Right cardiac atrium (tissue), 5 donors: ENCODE measurements at regions not wholly inside any gene's neighbourhood (a gene's known extent, or its start where the extent isn't known, plus 50 kb on each side); places are given as distances from the start of the nearest gene placed in this dataset.
"Not testable (repeated sequence)": the region's sequence is repeated elsewhere in the genome, so short reads cannot be mapped to it uniquely, and the experiment has no call there.

Experiments used
- ATAC-seq, 2 donors: fragments of 200-7000 bp; cut with Tn5 transposase; one replicate each; pipeline versions ENCODE4 v1.8.0 to v1.9.1; 2020; ENCODE audit warnings: moderate library complexity in 2 of 2, mild to moderate bottlenecking in 1 of 2
- DNase-seq, 3 donors: peaks; one replicate each; pipeline ENCODE4 v3.0.0-alpha.2; 2020
- H3K27ac ChIP-seq: one replicate; pipeline ENCODE4 v1.5.1; 2013; ENCODE audit warnings: mild to moderate bottlenecking, low read length, control low read depth, moderate library complexity
- H3K27me3 ChIP-seq: one replicate; pipeline ENCODE4 v1.6.1; 2013; ENCODE audit not compliant: control insufficient read depth, insufficient read depth
- H3K4me1 ChIP-seq: one replicate; pipeline ENCODE4 v1.6.1; 2013; ENCODE audit warnings: low read length; ENCODE audit not compliant: control insufficient read depth, insufficient read depth
- H3K4me3 ChIP-seq: one replicate; pipeline ENCODE4 v1.5.1; 2013; ENCODE audit warnings: low read length, control low read depth
- H3K9me3 ChIP-seq: one replicate; pipeline ENCODE4 v1.6.1; 2013; ENCODE audit warnings: low read length; ENCODE audit not compliant: control insufficient read depth
- WGBS: extraction: QIAGEN DNeasy Blood & Tissue Kit; methylation state at CpG from one replicate; pipeline ENCODE4 v1.1.7; 2013; 5-methylcytosine and 5-hydroxymethylcytosine counted together
- intact Hi-C, 4 donors: fragments of 100-400 bp; cut with DNase I; formaldehyde crosslinking; loops; one replicate each; pipeline versions ENCODE4 v1.11.0 to v1.14.0; 2022 to 2023
- donor health status: healthy with polysubstance abuse.
- donor health status: DM: no; HTN: yes; CAD: no.
- donor health status: DM: no; HTN: no; CAD: no.
- donor health status: DM: no; HTN: yes; CAD: no; lungs with severe emphysema.
- donor health status: DM: yes; HTN: yes; CAD: no.

DNA sequence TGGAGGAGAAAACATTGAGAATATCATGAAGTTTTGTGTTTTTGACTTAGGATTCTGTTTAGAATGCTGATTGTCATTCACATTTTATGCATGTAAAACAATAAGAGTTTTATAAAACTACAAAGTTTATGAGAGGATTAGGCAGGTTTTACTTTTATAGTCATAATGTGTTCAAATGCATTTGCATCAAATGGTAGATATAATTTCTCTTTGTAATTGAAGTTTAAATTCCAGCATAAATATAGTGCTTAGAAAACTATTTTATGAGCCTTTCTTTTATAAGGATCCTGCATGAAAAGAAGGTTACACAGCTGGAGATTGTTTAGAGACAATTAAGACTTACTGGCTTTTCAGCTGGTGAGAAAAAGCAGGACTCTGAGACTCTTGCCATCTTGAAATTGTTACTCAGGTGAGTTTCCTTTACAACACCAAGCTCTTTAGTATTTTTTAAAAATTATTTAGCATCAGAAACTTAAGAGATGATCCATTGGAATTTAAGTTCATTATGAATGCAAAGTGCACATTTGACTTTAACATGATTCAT is 157.1 kb upstream of the MAN1A1 start:
- Histone ChIP-seq H3K9me3 (no peaks in the 10 kb centered on the region), H3K27ac (no peak overlapping the region), H3K27me3 (no peaks in the 10 kb centered on the region), H3K4me1 (no peaks in the 10 kb centered on the region), H3K4me3 (no peak overlapping the region)
- ATAC-seq, result no peak
- intact Hi-C loops, result loop anchor here in 1 of 4 donors (10.0 kb wide), 1 partner anchor 142 kb away; no protein-coding TSS in a partner anchor
- no peak for DNase-seq

DNA sequence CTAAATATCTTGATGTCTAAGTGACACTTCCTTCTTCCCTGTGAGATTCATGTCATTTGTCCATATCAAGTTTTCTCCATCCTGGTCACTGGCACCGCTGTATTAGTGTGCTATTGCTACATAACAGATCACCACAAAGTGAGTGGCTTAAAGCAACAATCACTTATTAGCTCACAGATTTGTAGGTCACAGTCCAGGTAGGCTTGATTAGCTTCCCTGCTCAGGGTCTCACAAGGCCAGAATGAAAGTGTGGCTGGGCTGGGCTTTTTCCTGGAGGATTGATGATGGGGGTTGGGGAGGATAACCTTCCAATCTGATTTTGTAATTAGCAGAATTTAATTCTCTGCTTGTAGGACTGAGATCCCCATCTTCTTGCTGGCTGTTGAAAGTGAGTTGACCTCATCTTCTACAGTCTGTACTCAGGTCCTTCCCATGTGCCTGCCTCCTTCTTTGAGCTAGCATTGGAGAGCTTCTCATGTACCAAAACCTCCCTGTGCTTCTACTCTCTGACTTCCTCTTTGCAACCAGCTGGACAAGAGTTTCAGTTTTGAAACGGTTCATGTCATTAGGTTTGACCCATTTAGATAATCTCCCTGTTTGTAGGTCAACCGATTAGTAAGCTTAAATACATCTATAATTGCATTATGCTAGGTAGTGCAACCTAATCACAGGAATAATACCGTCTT is 152.4 kb upstream of the MAN1A1 start:
- Histone ChIP-seq H3K9me3 (no peaks in the 10 kb centered on the region), H3K27me3 (no peaks in the 10 kb centered on the region), H3K27ac (no peak overlapping the region), H3K4me3 (no peak overlapping the region), H3K4me1 (no peaks in the 10 kb centered on the region)
- WGBS, result 67% methylated on average over 4 of the region's 4 CpGs
- ATAC-seq (no peak), DNase-seq (no peak)
- intact Hi-C loops, result loop anchor here in 1 of 4 donors (10.0 kb wide), 1 partner anchor 137 kb away; no protein-coding TSS in a partner anchor

DNA sequence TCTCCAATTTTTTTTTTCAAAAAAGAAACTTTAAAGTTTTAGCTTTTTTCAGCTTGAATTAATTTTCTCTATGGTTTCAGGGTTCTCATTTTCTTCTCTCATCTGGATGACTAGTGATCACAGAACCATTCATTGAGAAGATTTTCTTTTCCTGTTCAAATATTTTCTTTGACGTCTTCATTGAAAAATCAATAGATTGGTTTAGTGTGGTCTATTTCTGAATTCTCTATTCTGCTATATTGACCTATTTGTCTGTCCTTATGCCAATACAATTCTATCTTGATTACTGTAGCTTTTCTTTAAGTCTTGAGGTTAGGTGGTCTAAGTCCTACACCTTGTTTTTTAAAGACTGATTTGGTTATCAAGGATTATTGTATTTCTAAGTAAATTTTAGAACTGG is 150.2 kb upstream of the MAN1A1 start:
- Histone ChIP-seq H3K27me3 (no peaks in the 10 kb centered on the region), H3K4me1 (no peaks in the 10 kb centered on the region), H3K9me3 (no peaks in the 10 kb centered on the region), H3K4me3 (no peak overlapping the region), H3K27ac (no peak overlapping the region)
- 95% methylated on average over 1 of the region's 1 CpG for WGBS
- ATAC-seq (no peak), DNase-seq (no peak)
- intact Hi-C loops, result loop anchor here in 1 of 4 donors (10.0 kb wide), 1 partner anchor 135 kb away; no protein-coding TSS in a partner anchor

DNA sequence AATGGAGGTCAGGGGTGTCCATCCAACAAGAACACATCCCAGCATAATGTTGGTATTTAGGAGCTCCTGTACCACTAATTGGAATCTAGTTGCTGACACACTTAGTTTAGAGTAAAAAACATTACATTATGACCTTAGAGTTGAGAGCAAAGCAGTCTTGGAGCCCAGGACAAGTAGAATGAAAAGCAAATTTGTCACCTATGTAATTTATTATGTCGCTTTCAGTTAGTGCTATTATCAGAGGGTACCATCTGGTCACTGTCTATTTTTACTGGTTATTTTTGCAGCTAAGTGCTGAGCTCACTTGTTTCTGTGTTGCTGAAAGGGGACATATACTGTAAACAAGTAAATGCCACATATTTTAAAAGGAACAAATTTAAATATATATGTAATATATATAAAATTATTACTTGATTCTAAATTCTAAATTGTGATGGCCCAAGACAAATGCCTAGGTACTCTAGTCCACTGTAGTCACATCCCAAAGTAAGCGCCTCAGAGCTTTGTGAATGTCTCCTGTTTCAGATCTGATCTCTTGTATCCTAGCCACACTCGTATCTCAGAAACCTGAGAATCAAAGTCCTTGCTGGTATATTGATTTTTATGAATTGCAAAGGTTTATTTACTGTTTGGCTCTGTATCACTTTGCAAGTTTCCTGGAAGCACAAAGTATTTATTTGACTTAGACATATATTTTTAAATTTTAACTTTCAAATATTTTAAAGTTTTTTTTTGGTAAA is 148.6 kb upstream of the MAN1A1 start:
- 74% methylated on average over 3 of the region's 3 CpGs for WGBS
- no peaks in the 10 kb centered on the region for H3K27me3 ChIP-seq

DNA sequence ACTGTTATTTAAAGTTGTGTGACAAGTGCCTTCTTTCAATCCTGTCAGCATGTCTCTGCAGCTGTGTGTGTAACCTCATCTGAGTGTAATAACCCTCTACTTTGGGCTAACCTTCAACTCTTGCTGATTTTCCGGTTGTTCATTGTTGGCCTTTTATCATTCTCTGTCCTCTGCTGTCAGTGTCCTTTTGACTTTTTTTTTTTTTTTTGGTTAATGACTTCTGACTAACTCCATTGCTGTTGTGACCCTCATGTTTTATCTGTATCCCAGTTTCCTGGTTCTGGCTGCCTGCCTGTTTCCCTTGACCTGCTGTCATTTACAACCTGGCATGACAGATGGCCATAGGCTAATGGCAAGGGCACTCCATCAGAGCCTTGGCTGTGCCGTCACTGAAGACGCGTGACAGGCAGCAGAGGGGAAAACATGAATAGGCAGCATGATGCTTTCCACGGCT is 145.7 kb upstream of the MAN1A1 start:
- H3K9me3 ChIP-seq, result no peaks in the 10 kb centered on the region
- ATAC-seq (peak; percentile 41 to 60), DNase-seq (peak in 2 of 3 donors; percentile 18 to 46)
- intact Hi-C loops, result no loop called here
- no peaks in the 10 kb centered on the region for H3K27me3 ChIP-seq
- no peak overlapping the region for H3K4me3 ChIP-seq
- WGBS, result 43% methylated on average over 5 of the region's 5 CpGs
- no peaks in the 10 kb centered on the region for H3K4me1 ChIP-seq
- peak overlapping the region; percentile 38 for H3K27ac ChIP-seq

More for the DNA sequence above, 148.6 kb upstream of the MAN1A1 start:
- intact Hi-C loops, result no loop called here
- H3K9me3 ChIP-seq, result no peaks in the 10 kb centered on the region
- no peaks in the 10 kb centered on the region for H3K4me1 ChIP-seq
- no peak overlapping the region for H3K4me3 ChIP-seq
- DNase-seq (no peak), ATAC-seq (no peak)
- no peak overlapping the region for H3K27ac ChIP-seq

DNA sequence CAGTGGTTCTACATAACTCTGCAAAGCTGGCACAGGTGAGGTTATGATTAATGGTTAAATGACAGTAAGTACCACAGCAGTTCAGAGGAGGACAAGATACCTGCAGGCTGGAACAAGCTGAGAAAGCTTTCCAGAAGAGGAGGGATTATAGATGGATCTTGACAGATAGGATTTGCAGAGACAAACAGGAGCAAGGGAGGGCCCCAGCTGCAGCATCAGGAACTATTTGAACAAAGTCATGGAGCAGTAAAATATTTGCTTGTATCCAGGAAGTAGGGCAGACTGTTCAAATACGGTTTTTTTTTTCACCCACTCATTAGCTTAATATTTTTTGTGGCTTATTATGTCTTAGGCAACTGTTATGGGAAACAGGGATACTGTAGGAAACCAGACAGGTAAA is 144.4 kb upstream of the MAN1A1 start:
- H3K4me1 ChIP-seq, result no peaks in the 10 kb centered on the region
- H3K27ac ChIP-seq, result no peak overlapping the region
- intact Hi-C loops, result no loop called here
- no peaks in the 10 kb centered on the region for H3K27me3 ChIP-seq
- H3K9me3 ChIP-seq, result no peaks in the 10 kb centered on the region
- 13% methylated on average over 1 of the region's 1 CpG for WGBS
- ATAC-seq (no peak), DNase-seq (no peak)
- H3K4me3 ChIP-seq, result no peak overlapping the region

DNA sequence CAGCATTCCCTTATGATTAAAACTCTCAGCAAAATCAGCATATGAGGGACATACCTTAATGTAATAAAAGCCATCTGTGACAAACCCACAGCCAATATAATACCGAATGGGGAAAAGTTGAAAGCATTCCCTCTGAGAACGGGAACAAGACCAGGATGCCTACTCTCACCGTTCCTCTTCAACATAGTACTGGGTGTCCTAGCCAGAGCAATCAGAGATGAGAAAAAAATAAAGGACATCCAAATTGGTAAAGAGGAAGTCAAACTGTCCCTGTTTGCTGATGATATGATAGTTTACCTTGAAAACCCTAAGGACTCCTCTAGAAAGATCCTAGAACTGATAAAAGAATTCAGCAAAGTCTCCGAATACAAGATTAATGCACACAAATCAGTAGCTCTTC is 141.6 kb upstream of the MAN1A1 start:
- intact Hi-C loops, ATAC-seq, H3K9me3 ChIP-seq, H3K4me3 ChIP-seq, H3K27ac ChIP-seq, H3K4me1 ChIP-seq, DNase-seq, H3K27me3 ChIP-seq: not testable (repeated sequence)
- 96% methylated on average over 4 of the region's 4 CpGs for WGBS

DNA sequence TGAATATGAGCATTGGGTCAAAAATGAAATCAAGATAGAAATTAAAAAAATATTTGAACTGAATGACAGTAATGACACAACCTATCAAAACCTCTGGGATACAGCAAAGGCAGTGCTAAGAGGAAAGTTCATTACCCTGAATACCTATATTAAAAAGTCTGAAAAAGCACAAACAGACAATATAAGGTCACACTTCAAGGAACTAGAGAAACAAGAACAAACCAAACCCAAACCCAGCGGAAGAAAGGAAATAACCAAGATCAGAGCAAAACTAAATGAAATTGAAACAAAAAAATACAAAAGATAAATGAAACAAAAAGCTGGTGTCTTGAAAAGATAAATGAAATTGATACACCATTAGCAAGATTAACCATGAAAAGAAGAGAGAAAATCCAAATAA is 140.5 kb upstream of the MAN1A1 start:
- H3K4me3 ChIP-seq, ATAC-seq, DNase-seq, H3K27ac ChIP-seq, intact Hi-C loops, H3K27me3 ChIP-seq, H3K4me1 ChIP-seq, H3K9me3 ChIP-seq: not testable (repeated sequence)
- WGBS, result 94% methylated on average over 1 of the region's 1 CpG

DNA sequence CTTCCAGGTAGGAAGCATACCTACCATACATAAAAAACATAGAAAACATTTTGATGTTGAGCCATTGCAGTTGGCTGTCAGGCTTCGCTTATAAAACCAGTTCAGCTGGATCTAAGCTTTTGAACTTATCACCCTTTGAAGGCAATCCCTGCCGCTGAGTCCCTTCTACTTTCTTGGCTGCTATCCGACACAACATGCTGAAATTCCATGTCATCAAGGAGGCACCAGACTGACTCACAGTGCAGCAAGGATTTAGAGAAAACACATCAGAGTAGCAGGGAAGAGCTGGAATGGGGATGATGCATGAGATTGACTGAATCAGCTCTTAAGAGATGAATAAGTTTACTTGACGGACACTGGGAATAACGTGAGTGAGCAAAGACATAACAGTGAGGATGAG is 135.0 kb upstream of the MAN1A1 start:
- H3K4me1 ChIP-seq, result no peaks in the 10 kb centered on the region
- peak in 1 of 2 donors; percentile 25 for ATAC-seq
- no peak overlapping the region for H3K27ac ChIP-seq
- intact Hi-C loops, result no loop called here
- H3K27me3 ChIP-seq, result no peaks in the 10 kb centered on the region
- WGBS, result 43% methylated on average over 5 of the region's 5 CpGs
- H3K4me3 ChIP-seq, result no peak overlapping the region
- no peaks in the 10 kb centered on the region for H3K9me3 ChIP-seq
- DNase-seq, result no peak

DNA sequence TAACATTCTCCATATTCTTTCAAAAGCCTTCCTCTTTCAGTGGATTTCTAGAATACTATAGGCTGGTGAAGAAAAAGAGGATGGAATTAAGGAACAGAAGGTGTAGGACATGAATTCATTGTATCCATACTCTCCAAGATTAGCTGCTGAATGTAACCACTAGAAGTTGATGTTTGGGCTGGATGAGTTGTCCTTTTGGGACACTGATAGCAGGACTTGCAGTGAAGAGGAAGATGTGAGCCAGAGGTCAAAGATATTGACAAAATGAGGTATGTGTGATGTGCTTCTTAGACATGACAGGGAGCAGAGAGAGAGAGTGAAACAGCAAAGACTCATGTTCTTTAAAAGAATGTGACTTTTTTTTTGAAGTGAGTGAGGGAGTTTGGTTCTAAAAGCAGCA is 134.3 kb upstream of the MAN1A1 start:
- intact Hi-C loops, result no loop called here
- Histone ChIP-seq H3K4me3 (no peak overlapping the region), H3K9me3 (no peaks in the 10 kb centered on the region), H3K27me3 (no peaks in the 10 kb centered on the region), H3K4me1 (no peaks in the 10 kb centered on the region), H3K27ac (peak overlapping the region; percentile 23)
- no peak for DNase-seq
- ATAC-seq, result no peak

DNA sequence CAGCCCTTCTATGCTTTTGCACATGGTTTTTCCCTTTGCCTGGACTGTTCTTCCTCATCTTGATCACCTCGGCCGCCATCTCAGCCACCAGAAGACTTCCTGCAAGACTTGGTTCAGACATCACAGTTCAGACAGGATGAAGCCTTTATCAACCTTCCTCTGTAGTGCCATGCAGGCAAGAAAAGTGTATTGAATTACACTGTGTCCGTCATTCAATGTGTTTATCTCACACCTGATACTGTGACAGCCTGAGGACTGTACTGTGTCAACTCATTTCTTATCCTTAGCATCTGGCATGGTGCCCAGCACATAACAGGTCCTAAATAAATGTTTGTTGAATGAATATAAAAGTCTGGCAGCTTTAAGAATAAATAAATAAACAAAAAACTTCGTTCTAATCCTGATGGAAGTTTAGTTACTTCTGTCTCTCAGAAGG is 133.3 kb upstream of the MAN1A1 start:
- Histone ChIP-seq H3K4me1 (no peaks in the 10 kb centered on the region), H3K27ac (no peak overlapping the region), H3K9me3 (no peaks in the 10 kb centered on the region), H3K4me3 (no peak overlapping the region), H3K27me3 (no peaks in the 10 kb centered on the region)
- WGBS, result 69% methylated on average over 4 of the region's 4 CpGs
- DNase-seq, result no peak
- peak in 1 of 2 donors; percentile 26 for ATAC-seq
- intact Hi-C loops, result no loop called here
